NCI-H2029 treated with DMSO at 0.1 percent for 48 hours (cell line): ENCODE measurements at regions not wholly inside any gene's neighbourhood (a gene's known extent, or its start where the extent isn't known, plus 50 kb on each side); places are given as distances from the start of the nearest gene placed in this dataset.

Source experiments
- DNase-seq: peaks from one replicate; lab custom pipeline; 2025; lab: John Stamatoyannopoulos, UW

DNA sequence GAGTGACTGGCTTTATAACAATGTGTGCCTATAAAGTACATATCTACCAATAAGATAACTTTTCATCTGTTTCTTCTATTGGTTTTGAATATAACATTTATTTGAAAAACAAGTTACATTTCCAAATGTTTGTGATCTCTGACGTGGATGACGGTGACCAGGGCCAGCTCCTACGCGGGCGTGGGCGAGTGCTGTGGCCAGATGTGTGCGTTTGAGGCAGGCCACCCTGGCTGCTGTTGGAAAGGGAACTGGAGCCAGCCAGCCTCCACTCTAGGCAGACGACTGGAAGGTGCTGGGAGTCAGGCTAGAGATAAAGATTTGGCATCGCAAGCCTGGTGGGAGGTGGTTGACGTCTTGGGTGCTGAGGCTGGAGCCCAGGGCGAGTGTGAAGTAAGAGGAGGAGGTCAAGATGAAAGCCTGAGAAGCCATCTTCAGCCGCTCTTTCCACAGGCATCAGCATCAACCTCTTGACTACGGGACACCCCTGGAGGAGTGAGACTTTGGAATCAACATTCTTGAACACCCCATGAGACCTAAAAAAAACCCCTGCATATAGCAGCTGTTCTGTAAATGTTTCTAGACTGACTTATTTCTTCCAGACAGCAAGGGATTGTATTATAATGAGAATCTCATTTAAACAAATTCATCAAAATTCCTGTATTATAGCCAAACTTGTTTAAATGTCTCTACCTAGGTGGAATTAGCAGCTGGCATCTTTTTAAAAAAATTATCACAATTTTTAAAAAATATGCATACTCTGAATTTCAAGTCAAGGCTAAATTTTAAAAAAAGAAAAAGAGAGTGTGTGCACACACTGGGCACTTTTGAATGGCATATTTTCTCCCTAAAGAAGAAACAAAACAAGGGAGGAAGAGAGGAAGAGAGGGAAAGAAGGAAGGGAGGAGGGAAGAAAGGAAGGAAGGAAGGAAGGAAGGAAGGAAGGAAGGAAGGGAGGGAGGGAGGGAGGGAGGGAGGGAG, 112.5 kb upstream of the SLC44A3 start:
- no peak for DNase-seq

GRCh38 chr1:94702442-94702815, 117.7 kb upstream of the SLC44A3 start:
- DNase-seq: no peak

GRCh38 chr1:94701796-94702441, 118.2 kb upstream of the SLC44A3 start:
- DNase-seq: no peak

DNA sequence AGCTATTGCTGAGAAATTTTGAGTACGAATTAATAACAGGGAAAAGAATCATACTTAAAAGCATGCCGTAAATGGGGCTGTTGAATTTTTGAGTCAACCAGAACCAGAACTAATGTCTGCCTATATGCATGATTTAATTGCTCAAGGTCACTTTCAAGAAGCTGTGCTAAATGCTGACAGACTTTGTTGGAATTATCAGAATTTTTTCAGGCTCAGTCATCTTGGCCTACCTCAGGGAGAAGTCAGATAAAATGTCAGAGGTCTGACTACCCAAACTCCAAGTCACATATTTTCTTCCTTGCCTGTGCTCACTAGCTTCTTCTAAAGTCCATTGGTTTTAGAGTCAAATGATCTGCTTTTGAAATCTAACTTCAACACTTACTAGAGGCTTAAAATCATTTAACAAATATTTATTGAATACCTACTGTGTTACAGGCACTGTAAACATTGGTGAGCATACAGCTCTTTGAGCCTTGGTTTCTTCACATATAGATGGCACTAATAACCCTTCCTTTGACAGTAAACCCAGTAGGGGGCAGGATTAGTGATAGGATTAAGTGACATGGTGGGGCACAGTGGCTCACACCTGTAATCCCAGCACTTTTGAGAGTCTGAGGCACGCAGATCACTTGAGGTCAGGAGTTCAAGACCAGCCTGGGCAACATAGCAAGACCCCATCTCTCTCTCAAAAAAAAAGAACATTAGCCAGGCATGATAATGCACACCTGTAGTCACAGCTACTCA, 121.2 kb upstream of the SLC44A3 start:
- no peak for DNase-seq

GRCh38 chr1:94698356-94698755, 121.8 kb upstream of the SLC44A3 start:
- no peak for DNase-seq

DNA sequence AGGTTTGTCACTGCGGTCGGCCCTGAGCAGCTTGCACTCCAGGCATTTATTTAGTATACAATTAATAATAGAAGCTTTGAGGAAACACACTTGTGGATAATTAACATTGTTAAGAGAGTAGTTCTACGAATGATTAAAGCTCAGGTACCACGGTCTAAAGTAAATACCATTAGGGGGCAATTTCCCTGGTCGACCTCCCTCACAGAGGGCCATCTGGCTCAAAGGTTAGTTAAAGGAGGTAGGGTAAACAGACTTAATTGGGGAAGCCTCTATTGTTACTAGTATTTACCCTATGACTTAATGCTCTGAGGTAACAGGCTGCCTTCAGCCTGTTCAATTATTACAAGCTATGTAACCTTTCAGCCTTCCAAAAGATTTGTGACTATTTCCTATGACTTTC, 122.3 kb upstream of the SLC44A3 start:
- DNase-seq: peak; percentile 92

DNA sequence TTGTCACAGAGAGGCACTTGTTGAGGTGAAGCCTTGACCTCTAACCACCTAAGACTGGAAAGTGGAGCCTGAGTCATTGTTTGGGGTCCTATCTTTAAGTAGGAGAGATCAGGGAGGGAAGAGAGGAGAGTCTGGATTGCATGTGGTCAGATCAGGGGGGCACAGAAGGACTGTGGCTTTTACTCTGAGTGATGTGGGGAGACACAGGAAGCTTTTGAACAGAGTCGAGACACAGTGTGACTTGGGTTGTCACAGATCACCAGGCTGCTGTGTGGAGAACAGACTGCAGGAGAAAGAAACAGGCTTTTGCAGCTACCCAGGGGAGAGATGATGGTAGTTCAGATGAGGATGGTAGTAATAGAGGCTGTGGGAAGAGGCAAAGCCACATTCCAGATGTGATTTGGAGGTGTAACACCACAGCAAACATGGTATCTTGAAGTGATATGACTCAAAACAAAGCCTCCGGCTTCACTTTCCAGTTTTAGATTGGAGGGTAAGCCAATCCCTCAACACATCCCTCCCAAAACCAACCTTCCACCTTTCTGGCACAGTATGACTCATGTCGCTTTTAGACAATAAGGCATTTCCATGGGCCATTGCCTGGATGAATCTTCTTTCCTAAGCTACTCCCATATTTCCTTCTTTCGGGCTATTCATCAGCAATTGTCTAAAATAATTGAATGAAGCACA, 125.8 kb upstream of the SLC44A3 start:
- DNase-seq: no peak

- no peak for DNase-seq
Measured at GRCh38 chr1:94693435-94693834, 126.7 kb upstream of the SLC44A3 start.

DNA sequence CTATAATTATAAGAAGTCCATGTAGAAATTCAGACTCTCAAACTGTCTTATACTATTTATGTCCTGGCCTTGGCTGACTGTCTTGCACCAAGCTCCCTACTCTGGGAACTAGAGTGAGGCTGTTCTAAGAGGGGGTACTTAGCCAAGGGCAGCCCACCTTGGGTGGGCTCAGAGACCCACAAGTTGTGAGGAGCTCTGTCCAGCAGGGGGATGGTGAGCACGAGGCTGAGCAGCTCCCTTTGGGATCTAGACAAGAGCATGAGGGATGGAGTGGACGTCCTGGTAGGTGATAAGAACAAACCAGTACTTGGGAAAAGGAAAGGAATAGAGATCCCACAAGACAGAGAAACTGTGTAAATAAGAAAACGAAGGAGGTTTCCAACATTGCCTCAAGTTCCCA, 127.1 kb upstream of the SLC44A3 start:
- no peak for DNase-seq

DNA sequence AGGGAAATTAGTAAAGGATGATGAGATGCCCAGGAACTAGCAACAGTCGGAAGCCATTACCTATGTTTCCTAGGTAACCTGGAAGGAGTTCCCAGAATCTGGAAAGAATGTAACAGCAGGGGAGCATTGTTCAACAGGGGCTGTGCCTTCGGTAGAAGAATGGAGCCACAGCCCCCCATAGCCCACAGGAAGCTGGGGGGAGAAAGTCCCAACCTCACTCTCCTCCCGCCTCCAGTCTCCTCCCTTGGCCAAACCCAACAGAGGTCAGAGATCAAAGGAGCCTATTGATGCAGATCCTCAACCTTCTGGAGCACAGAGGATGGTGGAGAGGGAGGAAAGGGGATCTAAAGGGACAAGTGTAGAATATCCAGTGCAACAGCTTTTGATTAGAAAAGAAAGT, 131.5 kb upstream of the SLC44A3 start:
- DNase-seq: no peak

DNA sequence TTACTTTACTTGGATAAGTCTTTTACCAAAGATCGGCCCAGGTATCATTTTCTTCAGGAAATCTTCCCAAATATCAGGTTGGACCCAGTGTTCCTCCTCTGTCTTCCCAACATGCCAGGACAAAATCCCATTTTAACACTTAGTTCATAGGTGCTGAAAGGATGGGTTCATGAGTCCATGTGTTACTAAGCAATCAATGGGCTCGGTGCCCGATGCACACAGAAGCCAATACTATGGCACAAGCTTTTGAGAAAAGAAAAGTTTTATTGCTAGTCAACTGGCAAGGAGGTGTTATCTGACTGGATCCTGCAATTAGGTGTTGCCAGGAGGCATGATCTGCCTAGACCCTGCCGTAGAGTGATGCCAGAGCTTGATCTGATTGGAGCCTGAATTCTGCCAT, 133.3 kb upstream of the SLC44A3 start:
- DNase-seq: no peak

DNA sequence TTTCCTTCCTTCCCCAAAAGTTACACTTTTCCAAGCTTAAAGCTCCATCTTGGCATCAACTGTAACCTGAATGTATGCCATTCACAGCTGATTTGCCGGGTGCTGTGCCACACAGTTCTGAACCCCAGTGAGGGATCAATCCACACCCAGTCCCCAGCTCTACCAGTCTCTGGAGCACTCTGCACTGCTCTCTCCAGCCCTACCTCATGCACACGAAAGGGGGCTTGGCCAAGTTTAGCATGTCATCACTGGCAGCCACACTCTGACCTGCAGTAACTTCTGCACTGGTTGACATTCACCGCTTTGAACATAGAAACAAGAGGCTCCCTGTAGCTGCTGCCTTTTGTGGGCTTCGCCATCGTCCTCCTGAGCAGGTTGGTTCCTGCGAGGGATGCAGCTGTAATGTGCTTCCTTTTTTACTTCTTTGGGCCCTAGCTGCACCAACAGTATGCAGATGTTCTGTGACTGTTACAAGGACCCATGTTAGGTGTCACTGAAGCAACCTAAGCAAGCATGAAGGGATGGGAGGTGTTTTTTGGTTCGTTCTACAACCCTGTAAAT, 135.4 kb upstream of the SLC44A3 start:
- no peak for DNase-seq

GRCh38 chr1:94683886-94684285, 136.3 kb upstream of the SLC44A3 start:
- DNase-seq: no peak

DNA sequence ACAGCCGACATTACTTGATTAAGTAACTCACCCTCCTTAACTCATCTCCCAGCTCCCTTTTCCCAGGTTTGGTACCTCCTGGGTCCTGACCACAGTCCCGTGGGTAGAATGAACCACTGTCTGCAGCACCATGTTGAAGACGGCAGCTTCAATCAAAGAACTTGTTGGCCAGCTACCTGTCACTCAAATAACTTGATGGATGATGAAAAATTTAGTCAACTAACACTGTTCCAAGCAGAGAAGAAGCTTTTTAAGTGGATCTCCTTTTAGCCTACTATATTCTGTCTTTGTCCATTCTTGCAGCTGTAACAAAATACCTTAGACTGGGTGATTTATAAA, 138.4 kb upstream of the F3 start:
- no peak for DNase-seq

GRCh38 chr1:94679332-94680038, 137.9 kb upstream of the F3 start:
- no peak for DNase-seq

GRCh38 chr1:94678202-94678848, 136.8 kb upstream of the F3 start:
- DNase-seq: no peak

GRCh38 chr1:94677714-94678113, 136.2 kb upstream of the F3 start:
- DNase-seq: no peak

DNA sequence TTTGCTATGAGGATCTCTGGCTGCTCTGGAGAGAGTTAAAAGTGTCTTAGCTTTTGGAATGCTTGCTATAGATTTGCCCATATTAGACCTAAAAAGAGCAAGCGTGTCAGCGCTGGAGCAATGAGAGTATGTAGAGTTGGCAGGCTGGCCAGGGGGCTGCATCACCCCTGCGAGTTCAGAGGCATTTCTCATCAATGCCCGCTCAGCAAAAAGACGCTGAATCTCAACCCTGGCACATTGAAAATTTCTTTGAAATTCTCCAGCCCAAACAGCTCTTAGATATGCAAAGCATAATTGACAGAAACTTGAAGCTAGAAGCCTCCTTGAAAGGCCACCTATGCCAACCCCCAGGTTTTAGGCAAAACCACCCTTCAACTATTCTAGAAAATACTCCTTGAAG, 135.5 kb upstream of the F3 start:
- DNase-seq: no peak

- DNase-seq: peak; percentile 74
Measured at GRCh38 chr1:94676686-94677085, 135.1 kb upstream of the F3 start.

DNA sequence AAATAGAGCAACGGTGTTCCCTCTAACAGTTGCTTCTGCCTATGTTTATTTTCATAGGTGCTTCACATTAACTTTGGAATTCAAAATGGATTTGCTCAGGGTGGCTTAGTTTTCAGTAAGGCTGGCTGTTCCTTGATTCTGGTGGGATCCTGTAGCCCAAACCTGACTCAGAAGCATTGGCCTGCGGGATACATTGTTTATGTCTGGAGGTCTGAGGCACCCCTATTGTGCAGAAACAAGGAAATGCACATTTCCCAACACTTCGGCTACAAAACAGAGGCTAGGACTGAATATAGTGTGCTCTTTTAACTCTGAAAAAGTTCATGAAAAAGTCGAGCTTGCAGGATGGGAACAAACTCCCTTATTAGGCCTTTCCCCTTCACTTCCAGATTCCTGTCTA, 133.8 kb upstream of the F3 start:
- DNase-seq: no peak

GRCh38 chr1:94674876-94675275, 133.3 kb upstream of the F3 start:
- DNase-seq: no peak
